ENCODE measurements at regions not wholly inside any gene's neighbourhood (a gene's known extent, or its start where the extent isn't known, plus 50 kb on each side); places are given as distances from the start of the nearest gene placed in this dataset.

DNA sequence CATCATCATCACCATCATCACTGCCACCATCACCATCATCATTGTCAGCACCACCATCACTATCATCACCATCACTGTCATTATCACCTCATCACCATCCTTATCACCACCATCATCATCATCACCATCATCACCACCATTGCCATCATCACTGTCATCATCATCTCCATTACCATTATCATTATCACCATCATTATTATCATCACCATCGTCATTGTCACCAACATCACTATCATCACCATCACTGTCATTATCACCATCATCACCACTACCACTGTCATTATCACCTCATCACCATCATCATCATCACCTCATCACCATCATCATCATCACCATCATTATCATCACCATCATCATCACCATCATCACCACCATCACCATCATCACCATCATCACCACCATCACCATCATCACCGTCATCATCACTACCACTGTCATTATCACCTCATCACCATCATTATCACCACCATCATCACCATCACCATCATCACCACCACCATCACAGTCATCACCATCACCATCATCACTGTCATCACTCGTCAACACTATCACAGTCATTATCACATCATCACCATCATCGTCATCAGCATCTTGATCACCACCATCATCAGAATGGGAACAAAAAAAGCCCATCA is 191.1 kb downstream of the TTLL2 start:
- TF ChIP-seq, protein P1, sequence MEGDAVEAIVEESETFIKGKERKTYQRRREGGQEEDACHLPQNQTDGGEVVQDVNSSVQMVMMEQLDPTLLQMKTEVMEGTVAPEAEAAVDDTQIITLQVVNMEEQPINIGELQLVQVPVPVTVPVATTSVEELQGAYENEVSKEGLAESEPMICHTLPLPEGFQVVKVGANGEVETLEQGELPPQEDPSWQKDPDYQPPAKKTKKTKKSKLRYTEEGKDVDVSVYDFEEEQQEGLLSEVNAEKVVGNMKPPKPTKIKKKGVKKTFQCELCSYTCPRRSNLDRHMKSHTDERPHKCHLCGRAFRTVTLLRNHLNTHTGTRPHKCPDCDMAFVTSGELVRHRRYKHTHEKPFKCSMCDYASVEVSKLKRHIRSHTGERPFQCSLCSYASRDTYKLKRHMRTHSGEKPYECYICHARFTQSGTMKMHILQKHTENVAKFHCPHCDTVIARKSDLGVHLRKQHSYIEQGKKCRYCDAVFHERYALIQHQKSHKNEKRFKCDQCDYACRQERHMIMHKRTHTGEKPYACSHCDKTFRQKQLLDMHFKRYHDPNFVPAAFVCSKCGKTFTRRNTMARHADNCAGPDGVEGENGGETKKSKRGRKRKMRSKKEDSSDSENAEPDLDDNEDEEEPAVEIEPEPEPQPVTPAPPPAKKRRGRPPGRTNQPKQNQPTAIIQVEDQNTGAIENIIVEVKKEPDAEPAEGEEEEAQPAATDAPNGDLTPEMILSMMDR (conservative IDR thresholded peaks at IDR 0.05) = no peak
- TF ChIP-seq EZH2 (IDR thresholded peaks at IDR 0.05; ENCODE audit: low read depth) = no peak

Measured in PC-9 (cell line).